ENCODE measurements at regions not wholly inside any gene's neighbourhood (a gene's known extent, or its start where the extent isn't known, plus 50 kb on each side); places are given as distances from the start of the nearest gene placed in this dataset.

GRCh38 chr3:159817126-159817525, 171.5 kb upstream of the IL12A start:
- DNase-seq (ENCODE audit: low read depth): no peak
- H3K4me3 ChIP-seq (ENCODE audit: low read depth, low read length): no peak overlapping the region
- TF ChIP-seq CTCF (IDR thresholded peaks at IDR 0.05; ENCODE audit: low read depth, low read length, missing control alignments): no peak

GRCh38 chr3:159817571-159817970, 171.1 kb upstream of the IL12A start:
- TF ChIP-seq CTCF (IDR thresholded peaks at IDR 0.05; ENCODE audit: low read depth, low read length, missing control alignments): no peak
- no peak for DNase-seq (ENCODE audit: low read depth)
- H3K4me3 ChIP-seq (ENCODE audit: low read depth, low read length): no peak overlapping the region

DNA sequence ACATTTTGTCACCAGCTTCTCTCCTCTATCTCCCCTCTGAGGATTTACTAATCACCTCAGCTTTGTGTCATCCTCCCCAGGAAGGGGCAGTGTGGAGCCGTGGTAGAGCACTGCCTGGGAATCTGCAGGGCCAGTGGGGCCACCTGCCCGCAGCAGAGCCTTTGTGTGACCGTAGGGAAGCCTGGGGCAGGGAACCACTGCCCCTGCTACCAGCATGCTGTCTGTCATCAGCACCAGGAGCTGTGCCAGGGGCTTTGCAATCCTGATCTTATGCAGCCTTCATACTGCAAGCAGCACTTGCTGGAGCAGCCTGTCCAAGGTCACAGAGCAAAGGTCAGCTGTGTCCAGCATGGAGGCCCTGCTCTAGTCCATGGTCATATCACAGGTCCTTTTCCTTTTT, 170.2 kb upstream of the IL12A start:
- no peak overlapping the region for H3K4me3 ChIP-seq (ENCODE audit: low read depth, low read length)
- TF ChIP-seq CTCF (IDR thresholded peaks at IDR 0.05; ENCODE audit: low read depth, low read length, missing control alignments): peak; percentile 16
- no peak for DNase-seq (ENCODE audit: low read depth)

DNA sequence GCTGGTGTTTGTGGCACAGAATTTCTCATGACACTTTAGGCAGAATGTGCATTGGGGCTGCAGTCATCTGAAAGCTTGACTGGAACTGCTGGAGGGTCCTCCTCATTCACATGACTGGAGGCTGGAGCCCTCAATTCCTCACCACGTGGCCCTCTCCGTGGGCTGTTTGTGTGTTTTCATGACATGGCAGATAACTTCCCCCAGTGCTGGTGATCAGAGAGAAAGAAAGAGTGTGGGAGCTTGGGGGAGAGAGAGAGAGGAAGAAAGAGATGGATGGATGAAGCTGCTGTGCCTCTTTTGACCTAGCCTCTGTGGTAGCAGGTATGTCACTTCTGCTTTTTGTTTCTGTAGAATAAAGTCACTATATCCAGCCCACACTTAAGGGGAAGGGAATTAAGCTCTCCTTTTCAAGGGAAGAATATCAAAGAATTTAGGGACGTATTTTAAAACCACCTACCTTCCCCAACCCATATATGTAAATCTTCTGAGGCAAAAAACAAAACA, 169.6 kb upstream of the IL12A start:
- no peak overlapping the region for H3K4me3 ChIP-seq (ENCODE audit: low read depth, low read length)
- no peak for TF ChIP-seq CTCF (IDR thresholded peaks at IDR 0.05; ENCODE audit: low read depth, low read length, missing control alignments)
- DNase-seq (ENCODE audit: low read depth): no peak

GRCh38 chr3:159819676-159820075, 169.0 kb upstream of the IL12A start:
- TF ChIP-seq CTCF (IDR thresholded peaks at IDR 0.05; ENCODE audit: low read depth, low read length, missing control alignments): no peak
- no peak overlapping the region for H3K4me3 ChIP-seq (ENCODE audit: low read depth, low read length)

GRCh38 chr3:159821110-159821509, 167.5 kb upstream of the IL12A start:
- TF ChIP-seq CTCF (IDR thresholded peaks at IDR 0.05; ENCODE audit: low read depth, low read length, missing control alignments): no peak
- H3K4me3 ChIP-seq (ENCODE audit: low read depth, low read length): no peak overlapping the region
- no peak for DNase-seq (ENCODE audit: low read depth)

More at GRCh38 chr3:159819676-159820075, 169.0 kb upstream of the IL12A start:
- DNase-seq (ENCODE audit: low read depth): no peak

DNA sequence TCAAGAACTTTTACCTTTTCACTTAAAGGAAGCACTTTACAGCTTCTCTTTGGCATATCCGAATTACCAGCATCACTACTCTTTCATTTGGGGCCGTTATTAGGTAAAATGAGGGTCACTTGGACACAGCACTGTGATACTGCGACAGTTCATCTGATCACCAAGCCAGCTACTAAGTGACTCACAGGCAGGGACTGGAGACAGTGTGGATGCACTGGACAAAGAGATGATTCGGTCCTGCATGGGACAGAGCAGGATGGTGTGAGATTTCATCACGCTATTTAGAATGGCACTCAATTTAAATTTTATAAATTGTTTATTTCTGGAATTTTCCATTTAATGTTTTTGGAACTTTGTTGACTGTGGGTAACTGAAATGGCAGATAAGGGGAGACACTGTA, 166.9 kb upstream of the IL12A start:
- no peak for DNase-seq (ENCODE audit: low read depth)
- no peak overlapping the region for H3K4me3 ChIP-seq (ENCODE audit: low read depth, low read length)

More for the DNA sequence above, 166.9 kb upstream of the IL12A start:
- TF ChIP-seq CTCF (IDR thresholded peaks at IDR 0.05; ENCODE audit: low read depth, low read length, missing control alignments): no peak

Data from GM12864 (cell line).